ENCODE measurements at regions not wholly inside any gene's neighbourhood (a gene's known extent, or its start where the extent isn't known, plus 50 kb on each side); places are given as distances from the start of the nearest gene placed in this dataset.

GRCh38 chr4:104381729-104382128 lies 113.0 kb downstream of the CXXC4 start:
- DNase-seq (ENCODE audit: extremely low read depth, low read depth), result no peak

GRCh38 chr4:104365618-104366017 lies 129.1 kb downstream of the CXXC4 start:
- DNase-seq (ENCODE audit: extremely low read depth, low read depth), result no peak
- no peak overlapping the region for H3K4me3 ChIP-seq (replicated peaks; ENCODE audit: low read depth, low read length)
- no peak for TF ChIP-seq CTCF (IDR thresholded peaks at IDR 0.05; ENCODE audit: low read depth, low read length, missing control alignments)

More at GRCh38 chr4:104381729-104382128, 113.0 kb downstream of the CXXC4 start:
- TF ChIP-seq CTCF (IDR thresholded peaks at IDR 0.05; ENCODE audit: low read depth, low read length, missing control alignments), result no peak
- H3K4me3 ChIP-seq (replicated peaks; ENCODE audit: low read depth, low read length), result no peak overlapping the region

GRCh38 chr4:104353481-104353880 lies 141.2 kb downstream of the CXXC4 start:
- no peak for DNase-seq (ENCODE audit: extremely low read depth, low read depth)
- H3K4me3 ChIP-seq (replicated peaks; ENCODE audit: low read depth, low read length), result no peak overlapping the region
- TF ChIP-seq CTCF (IDR thresholded peaks at IDR 0.05; ENCODE audit: low read depth, low read length, missing control alignments), result no peak

GRCh38 chr4:104352211-104352610 lies 142.5 kb downstream of the CXXC4 start:
- no peak for TF ChIP-seq CTCF (IDR thresholded peaks at IDR 0.05; ENCODE audit: low read depth, low read length, missing control alignments)
- H3K4me3 ChIP-seq (replicated peaks; ENCODE audit: low read depth, low read length), result no peak overlapping the region
- DNase-seq (ENCODE audit: extremely low read depth, low read depth), result no peak

- DNase-seq (ENCODE audit: extremely low read depth, low read depth), result no peak
- no peak for TF ChIP-seq CTCF (IDR thresholded peaks at IDR 0.05; ENCODE audit: low read depth, low read length, missing control alignments)
- H3K4me3 ChIP-seq (replicated peaks; ENCODE audit: low read depth, low read length), result no peak overlapping the region
Observed at GRCh38 chr4:104351706-104352105, 143.0 kb downstream of the CXXC4 start.

GRCh38 chr4:104345598-104346242 lies 149.0 kb downstream of the CXXC4 start:
- no peak for TF ChIP-seq CTCF (IDR thresholded peaks at IDR 0.05; ENCODE audit: low read depth, low read length, missing control alignments)
- H3K4me3 ChIP-seq (replicated peaks; ENCODE audit: low read depth, low read length), result no peak overlapping the region
- DNase-seq (ENCODE audit: extremely low read depth, low read depth), result no peak

Measured in HFF-Myc (cell line).